ENCODE measurements at regions not wholly inside any gene's neighbourhood (a gene's known extent, or its start where the extent isn't known, plus 50 kb on each side); places are given as distances from the start of the nearest gene placed in this dataset.

GRCh38 chr12:105705235-105705634 lies 374.7 kb downstream of the C12orf75 start:
- no peak for TF ChIP-seq CTCF (IDR thresholded peaks at IDR 0.05; ENCODE audit: insufficient read depth, low read length, poor library complexity, severe bottlenecking)
- no peak for TF ChIP-seq EZH2phosphoT487 (conservative IDR thresholded peaks at IDR 0.05; ENCODE audit: low read length)
- H3K27me3 ChIP-seq (ENCODE audit: low read length): no peaks in the 10 kb centered on the region
- H4K20me1 ChIP-seq (ENCODE audit: low read depth, low read length): no peaks in the 10 kb centered on the region
- H3K9ac ChIP-seq (ENCODE audit: low read length): no peak overlapping the region
- no peak overlapping the region for H3K4me3 ChIP-seq (ENCODE audit: insufficient read depth, low read length, poor library complexity, severe bottlenecking)
- no peak overlapping the region for H3K4me2 ChIP-seq (ENCODE audit: low read depth, low read length, poor library complexity, severe bottlenecking)
- no peak overlapping the region for H2AFZ ChIP-seq (ENCODE audit: low read depth, low read length, severe bottlenecking)
- H3K9me2 ChIP-seq (replicated peaks; ENCODE audit: insufficient read depth, low read length): no peaks in the 10 kb centered on the region
- H3F3A ChIP-seq (ENCODE audit: insufficient read depth): no peaks in the 10 kb centered on the region
- no peaks in the 10 kb centered on the region for H3K9me3 ChIP-seq (ENCODE audit: insufficient read depth, low read length)
- no peak overlapping the region for H3K27ac ChIP-seq (ENCODE audit: low read depth, low read length)
- no peaks in the 10 kb centered on the region for H3K79me2 ChIP-seq (ENCODE audit: insufficient read depth, low read length)
- H3K36me3 ChIP-seq (ENCODE audit: low read length): no peaks in the 10 kb centered on the region

GRCh38 chr12:105705765-105706164 lies 375.3 kb downstream of the C12orf75 start:
- H3K27ac ChIP-seq (ENCODE audit: low read depth, low read length): no peak overlapping the region
- no peaks in the 10 kb centered on the region for H3K9me3 ChIP-seq (ENCODE audit: insufficient read depth, low read length)
- H3K4me2 ChIP-seq (ENCODE audit: low read depth, low read length, poor library complexity, severe bottlenecking): no peak overlapping the region
- no peaks in the 10 kb centered on the region for H4K20me1 ChIP-seq (ENCODE audit: low read depth, low read length)
- TF ChIP-seq EZH2phosphoT487 (conservative IDR thresholded peaks at IDR 0.05; ENCODE audit: low read length): no peak
- TF ChIP-seq CTCF (IDR thresholded peaks at IDR 0.05; ENCODE audit: insufficient read depth, low read length, poor library complexity, severe bottlenecking): peak; percentile 69
- no peaks in the 10 kb centered on the region for H3K9me2 ChIP-seq (replicated peaks; ENCODE audit: insufficient read depth, low read length)
- no peaks in the 10 kb centered on the region for H3F3A ChIP-seq (ENCODE audit: insufficient read depth)
- no peak overlapping the region for H3K4me3 ChIP-seq (ENCODE audit: insufficient read depth, low read length, poor library complexity, severe bottlenecking)
- no peaks in the 10 kb centered on the region for H3K36me3 ChIP-seq (ENCODE audit: low read length)
- H3K27me3 ChIP-seq (ENCODE audit: low read length): no peaks in the 10 kb centered on the region
- no peak overlapping the region for H3K9ac ChIP-seq (ENCODE audit: low read length)
- H2AFZ ChIP-seq (ENCODE audit: low read depth, low read length, severe bottlenecking): no peak overlapping the region
- H3K79me2 ChIP-seq (ENCODE audit: insufficient read depth, low read length): no peaks in the 10 kb centered on the region

- Histone ChIP-seq H3F3A (ENCODE audit: insufficient read depth) (no peaks in the 10 kb centered on the region), H3K4me3 (ENCODE audit: insufficient read depth, low read length, poor library complexity, severe bottlenecking) (no peak overlapping the region), H3K36me3 (ENCODE audit: low read length) (no peaks in the 10 kb centered on the region), H3K79me2 (ENCODE audit: insufficient read depth, low read length) (no peaks in the 10 kb centered on the region), H3K27me3 (ENCODE audit: low read length) (no peaks in the 10 kb centered on the region), H2AFZ (ENCODE audit: low read depth, low read length, severe bottlenecking) (no peak overlapping the region), H4K20me1 (ENCODE audit: low read depth, low read length) (no peaks in the 10 kb centered on the region), H3K4me2 (ENCODE audit: low read depth, low read length, poor library complexity, severe bottlenecking) (no peak overlapping the region), H3K9me3 (ENCODE audit: insufficient read depth, low read length) (no peaks in the 10 kb centered on the region), H3K9ac (ENCODE audit: low read length) (no peak overlapping the region), H3K27ac (ENCODE audit: low read depth, low read length) (no peak overlapping the region), H3K9me2 (replicated peaks; ENCODE audit: insufficient read depth, low read length) (no peaks in the 10 kb centered on the region)
- no peak for TF ChIP-seq EZH2phosphoT487 (conservative IDR thresholded peaks at IDR 0.05; ENCODE audit: low read length)
- no peak for TF ChIP-seq CTCF (IDR thresholded peaks at IDR 0.05; ENCODE audit: insufficient read depth, low read length, poor library complexity, severe bottlenecking)
Observed at GRCh38 chr12:105706321-105706972, 376.0 kb downstream of the C12orf75 start.
